ENCODE measurements at regions not wholly inside any gene's neighbourhood (a gene's known extent, or its start where the extent isn't known, plus 50 kb on each side); places are given as distances from the start of the nearest gene placed in this dataset.

DNA sequence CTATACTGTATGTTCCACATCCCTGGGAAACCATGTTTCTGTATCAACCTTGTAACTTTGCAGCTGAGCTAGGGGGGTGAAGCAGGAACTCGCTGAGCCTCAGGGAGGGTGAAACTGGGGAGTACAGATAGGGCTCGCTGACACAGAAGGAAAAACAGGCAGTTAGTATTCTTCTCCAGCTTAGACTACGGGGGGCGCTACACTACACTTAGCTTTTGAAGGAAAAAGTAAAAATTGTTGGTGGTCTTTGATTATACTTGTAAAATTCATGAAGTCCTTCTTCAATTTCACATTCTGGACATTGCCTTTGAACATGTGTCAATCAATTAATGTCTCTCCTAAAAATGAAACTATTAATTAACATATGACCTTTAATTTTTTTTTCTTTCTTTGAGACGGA is 73.5 kb upstream of the RGMA start:
- TF ChIP-seq, protein P1, sequence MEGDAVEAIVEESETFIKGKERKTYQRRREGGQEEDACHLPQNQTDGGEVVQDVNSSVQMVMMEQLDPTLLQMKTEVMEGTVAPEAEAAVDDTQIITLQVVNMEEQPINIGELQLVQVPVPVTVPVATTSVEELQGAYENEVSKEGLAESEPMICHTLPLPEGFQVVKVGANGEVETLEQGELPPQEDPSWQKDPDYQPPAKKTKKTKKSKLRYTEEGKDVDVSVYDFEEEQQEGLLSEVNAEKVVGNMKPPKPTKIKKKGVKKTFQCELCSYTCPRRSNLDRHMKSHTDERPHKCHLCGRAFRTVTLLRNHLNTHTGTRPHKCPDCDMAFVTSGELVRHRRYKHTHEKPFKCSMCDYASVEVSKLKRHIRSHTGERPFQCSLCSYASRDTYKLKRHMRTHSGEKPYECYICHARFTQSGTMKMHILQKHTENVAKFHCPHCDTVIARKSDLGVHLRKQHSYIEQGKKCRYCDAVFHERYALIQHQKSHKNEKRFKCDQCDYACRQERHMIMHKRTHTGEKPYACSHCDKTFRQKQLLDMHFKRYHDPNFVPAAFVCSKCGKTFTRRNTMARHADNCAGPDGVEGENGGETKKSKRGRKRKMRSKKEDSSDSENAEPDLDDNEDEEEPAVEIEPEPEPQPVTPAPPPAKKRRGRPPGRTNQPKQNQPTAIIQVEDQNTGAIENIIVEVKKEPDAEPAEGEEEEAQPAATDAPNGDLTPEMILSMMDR (IDR thresholded peaks at IDR 0.05): no peak
- no peak for TF ChIP-seq EP300 (IDR thresholded peaks at IDR 0.05; ENCODE audit: low read depth)
